ENCODE measurements at regions not wholly inside any gene's neighbourhood (a gene's known extent, or its start where the extent isn't known, plus 50 kb on each side); places are given as distances from the start of the nearest gene placed in this dataset.
"Not testable (repeated sequence)": the region's sequence is repeated elsewhere in the genome, so short reads cannot be mapped to it uniquely, and the experiment has no call there.

DNA sequence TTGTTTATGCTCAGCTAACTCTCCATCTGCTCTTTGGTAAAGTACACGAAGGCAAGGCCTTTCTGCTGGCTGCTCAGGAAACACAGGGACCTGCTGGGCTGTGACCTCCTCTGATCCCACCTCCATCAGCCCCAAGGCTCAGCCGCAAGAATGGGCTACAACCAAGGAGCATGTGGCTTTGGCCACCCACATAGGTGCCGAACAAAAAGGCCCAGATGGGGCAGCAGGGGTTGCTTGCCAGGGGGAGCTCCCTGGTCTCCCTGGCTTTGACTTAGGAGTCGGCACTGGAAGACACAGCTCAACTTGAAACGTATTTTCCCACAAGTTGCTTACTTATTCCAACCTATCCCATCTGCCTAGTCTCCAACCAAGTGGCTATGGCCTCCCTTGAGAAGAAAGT, 461.1 kb downstream of the ICE1 start:
- DNase-seq (ENCODE audit: low read depth), result no peak

DNA sequence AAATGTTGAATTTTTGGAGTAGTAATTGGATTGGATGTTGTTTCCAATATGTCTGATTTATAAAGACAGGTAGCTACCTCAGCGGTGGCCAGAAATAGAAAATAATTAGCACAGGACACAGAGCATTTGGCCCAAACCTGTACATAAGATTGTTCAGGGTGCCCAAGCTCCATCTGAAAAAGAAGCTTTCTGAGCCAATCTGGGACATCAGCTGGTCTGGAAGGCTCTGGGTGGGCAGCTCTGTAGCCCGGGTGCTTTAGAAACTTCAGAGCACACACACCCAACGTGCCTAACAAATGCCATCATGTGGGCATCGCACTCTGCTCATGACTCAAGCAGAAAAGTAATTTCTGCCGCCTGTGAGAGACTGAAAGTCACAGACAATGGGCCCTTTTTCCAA, 460.7 kb downstream of the ICE1 start:
- DNase-seq (ENCODE audit: low read depth), result no peak

DNA sequence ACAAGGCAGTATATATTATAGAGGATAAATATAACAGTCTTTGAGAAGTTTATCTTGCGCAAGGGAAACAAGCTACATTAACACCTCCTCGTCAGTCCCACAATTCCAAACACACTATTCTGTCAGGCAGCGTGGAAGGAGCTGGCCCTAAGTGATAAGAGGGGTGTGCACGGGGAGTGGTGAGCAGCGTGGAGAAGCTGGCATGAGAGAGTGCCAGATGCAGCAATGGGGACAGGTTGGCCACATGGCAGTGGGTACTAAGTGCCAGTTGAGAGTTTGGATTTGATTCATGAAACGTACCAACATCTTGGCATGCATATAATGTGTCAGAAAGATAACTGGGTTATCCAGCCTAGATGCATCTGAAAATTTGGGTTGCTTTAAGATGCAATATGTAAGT, 460.2 kb downstream of the ICE1 start:
- DNase-seq (ENCODE audit: low read depth), result no peak

DNA sequence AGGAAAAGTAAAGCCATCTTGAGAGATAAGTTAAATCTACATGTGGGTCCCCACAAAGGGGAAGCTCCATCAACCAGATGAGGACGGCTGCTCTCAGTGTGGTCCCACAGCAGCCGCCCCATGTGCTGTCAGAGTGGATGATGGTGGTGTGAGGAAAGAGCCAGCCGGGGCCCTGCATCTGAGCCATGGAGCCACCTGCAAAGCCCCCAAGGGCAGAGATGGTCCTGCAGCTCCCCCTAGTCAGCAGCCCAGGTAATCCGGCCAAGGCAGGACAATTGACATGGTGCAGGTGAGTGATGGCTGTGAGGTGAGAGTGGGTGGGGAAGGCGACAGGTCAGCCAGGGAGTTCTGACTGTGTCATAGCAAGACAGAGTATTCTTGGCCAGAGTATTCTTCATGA, 458.8 kb downstream of the ICE1 start:
- no peak for DNase-seq (ENCODE audit: low read depth)

DNA sequence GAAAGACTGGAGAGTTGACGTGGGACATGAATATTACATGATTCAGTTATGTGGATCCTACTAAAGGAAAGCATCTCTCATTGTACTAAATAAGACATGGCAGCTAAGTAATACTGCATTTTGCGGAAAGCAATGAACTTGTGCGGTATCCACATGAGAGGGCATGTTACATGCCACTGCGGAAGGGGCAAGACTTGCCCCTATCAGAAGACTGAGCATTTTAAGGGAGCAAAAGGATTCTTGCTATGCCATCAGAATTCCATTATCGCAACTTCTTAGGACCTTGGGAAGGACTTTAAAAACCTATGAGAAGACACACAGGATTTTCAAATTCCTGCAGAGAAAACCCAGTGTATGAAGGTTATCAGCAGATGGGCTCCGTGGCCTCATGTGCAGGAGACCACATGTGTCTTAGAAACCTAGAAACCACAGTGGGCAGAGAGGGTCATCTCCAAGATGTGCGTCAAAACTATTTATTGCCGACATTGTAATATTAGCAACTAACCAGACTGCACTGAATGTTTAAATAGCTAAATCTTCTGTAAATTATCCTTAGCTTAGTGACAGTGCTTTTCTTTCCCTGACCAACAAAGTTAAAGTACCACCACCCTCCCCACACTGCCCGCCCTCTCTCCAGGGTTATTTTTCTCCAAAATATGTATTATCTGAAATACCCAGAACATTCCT, 457.7 kb downstream of the ICE1 start:
- no peak for DNase-seq (ENCODE audit: low read depth)

DNA sequence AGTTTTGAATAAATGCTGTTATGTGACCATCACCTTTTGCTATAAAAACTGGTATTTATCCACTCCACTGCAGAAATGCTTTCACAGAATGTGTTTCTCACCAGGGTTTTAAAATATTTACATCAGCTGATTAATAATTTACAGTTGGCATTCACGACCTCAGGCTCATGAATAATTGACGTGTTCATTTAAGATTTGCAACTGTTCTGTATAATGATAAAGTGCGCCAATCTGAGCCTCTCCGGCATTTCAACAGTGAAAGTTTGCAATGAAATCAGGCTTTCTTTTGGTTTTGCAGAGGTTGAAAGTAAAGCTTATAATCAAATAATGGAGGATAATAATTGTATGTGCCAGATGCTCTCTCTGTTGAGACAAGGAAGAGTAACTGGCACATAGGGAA, 434.9 kb downstream of the ICE1 start:
- no peak for DNase-seq (ENCODE audit: low read depth)

DNA sequence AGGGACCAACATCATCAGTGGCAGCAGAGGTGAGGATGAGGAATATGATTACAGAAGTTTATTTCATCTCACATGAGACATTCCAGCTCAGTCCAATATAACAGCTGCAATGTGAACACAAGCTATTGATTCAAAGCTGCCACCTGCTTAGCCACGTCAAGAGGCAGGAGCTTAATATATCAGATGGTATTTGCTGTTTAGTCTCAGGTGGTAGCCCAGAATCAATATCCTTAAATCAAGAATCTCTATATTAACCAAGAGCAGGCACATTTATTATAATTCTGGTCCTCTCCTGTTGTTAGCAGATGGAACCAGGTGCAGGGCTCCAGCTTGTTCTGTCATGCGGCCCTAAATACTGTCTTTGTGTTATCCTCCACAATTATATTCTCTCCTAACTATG, 431.6 kb downstream of the ICE1 start:
- no peak for DNase-seq (ENCODE audit: low read depth)

DNA sequence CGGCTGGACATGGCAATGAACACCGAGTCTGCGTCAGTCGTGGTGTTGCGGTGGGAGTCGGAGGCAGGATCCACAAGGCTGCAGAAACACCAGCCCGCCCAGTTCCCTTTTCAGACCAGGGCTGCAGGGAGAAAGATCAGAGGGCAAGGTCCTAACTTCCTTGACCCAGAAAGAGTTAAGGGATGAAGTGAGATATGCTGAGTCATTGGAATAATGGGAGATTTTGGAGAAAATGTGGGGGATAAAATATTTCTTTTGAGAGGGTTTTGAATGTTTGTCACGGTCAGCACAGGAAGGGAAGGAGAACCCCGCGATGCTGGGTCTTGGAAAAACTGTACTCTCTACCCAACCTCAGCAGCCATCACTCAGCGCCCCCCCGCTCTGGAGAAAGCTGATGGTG, 416.0 kb downstream of the ICE1 start:
- no peak for DNase-seq (ENCODE audit: low read depth)

DNA sequence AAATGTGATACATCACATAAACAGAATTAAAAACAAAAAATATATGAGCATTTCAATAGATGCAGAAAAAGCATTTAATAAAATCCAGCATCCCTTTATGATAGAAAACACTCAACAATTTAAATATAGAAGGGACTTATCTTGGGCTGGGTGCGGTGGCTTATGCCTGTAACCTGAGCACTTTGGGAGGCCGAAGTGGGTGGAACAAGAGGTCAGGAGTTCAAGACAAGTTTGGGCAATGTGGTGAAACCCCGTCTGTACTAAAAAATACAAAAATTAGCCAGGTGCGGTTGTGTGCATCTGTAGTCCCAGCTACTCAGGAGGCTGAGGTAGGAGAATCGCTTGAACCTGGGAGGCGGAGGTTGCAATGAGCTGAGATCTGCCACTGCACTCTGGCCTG, 409.1 kb downstream of the ICE1 start:
- not testable (repeated sequence) for DNase-seq (ENCODE audit: low read depth)

DNA sequence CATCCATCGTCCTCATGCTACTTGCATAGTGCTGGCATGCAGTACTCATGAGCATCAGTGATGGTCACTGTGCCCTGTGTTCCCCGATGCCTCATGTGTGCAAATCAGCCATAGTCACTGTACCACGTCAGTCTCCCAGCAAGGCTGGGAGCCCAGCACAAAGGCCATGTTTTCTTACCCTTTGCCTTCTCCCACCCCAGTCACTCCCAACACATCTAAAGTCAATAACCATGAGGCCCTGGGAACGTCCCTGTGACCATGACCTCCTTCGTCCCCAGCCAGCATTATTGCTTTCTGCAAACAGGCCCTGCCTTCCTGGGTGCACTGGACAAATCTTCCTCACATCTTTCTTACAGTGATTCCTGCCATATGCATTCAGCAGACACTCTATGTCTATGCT, 406.1 kb downstream of the ICE1 start:
- no peak for DNase-seq (ENCODE audit: low read depth)

DNA sequence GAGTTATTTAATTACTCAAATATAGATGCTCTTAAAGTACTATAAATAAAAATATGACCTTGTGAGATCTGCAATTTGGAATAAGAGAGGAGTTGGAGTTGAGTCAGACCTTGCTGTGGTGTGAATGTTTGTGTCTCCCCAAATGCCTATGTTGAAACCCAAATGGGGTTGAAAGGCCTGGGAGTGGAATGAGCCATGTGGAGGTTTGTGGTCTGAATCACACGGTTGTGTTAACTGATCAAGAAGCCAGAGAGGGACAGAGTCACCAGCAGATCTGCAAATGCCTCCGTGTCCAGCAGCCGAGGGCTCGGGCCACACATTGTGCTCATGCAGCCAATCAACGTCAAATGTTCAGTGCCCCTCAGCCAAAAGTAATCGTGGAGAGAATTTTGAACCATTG, 404.4 kb downstream of the ICE1 start:
- DNase-seq (ENCODE audit: low read depth), result no peak

DNA sequence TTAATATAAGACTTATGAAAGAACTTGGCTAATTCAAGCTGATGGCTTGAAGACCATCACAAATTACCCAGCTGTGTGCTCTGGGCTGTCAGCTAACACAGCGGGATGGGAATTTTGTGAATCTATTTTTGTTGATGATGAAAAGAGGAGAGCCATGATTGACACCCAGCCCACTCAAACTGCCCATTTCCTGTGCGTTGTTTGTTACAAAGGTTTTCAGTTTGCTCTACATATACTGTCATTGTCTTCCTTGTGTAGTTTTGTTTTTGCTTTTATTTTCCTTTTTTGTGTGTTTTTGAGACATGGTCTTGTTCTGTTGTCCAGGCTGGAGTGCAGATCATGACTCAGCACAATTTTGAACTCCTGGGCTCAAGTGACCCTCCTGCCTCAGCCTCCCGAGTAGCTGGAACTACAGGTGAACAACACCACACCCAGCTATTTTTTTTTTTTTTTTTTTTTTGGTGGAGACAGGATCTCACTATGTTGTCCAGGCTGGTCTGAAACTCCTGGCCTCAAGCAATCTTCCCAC, 400.3 kb downstream of the ICE1 start:
- no peak for DNase-seq (ENCODE audit: low read depth)

DNA sequence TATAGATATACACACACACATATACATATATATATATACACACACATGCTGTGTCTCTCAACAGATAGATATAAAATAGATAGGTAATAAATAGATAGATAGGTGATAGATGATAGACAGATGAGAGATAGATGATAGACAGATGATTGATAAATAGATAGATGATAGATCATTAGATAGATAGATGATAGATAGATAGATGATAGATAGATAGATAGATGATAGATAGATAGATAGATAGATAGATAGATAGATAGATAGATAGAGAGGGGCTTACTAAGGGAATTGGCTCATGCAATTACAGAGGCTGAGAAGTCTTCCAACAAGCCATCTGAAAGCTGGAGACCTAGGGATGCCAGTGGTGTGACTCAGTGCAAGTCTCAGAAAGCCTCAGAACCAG, 394.5 kb downstream of the ICE1 start:
- DNase-seq (ENCODE audit: low read depth), result no peak

DNA sequence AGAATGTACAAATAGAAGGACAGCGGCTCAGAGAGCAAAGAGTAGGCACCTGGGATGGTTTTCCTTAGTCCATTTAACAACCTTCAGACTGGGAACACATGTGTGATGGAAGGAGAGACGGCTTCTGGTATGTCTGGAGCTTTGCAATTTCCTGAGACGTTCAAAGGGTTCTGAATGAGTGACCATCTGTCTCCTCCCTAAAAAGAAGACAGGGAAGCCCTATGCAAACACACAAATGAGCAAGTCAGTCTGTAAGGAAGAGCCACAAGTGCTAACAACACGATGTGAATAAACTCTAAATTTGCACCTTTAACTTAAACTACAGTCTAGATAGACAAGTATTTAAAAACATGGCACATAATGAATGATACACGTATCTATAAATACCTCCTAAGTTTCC, 391.0 kb downstream of the ICE1 start:
- DNase-seq (ENCODE audit: low read depth), result no peak

DNA sequence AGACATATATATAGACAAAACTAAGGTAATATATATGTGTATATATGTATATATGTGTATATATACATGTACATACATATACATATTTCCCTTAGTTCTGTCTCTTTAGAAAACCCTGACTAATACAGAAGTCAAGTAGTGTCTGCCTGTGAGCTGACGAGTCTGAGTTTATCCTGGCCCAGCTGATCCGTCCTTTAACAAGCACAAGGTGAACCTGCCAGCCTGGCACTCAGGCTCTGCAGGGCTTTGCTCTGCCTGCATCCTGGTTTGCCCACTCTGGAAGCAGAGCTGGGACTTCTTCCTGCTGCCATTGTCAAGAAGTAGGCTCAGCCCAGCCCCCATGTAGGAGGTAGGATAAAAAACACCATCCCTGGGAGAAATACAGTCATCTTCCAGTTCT, 388.0 kb downstream of the ICE1 start:
- no peak for DNase-seq (ENCODE audit: low read depth)

DNA sequence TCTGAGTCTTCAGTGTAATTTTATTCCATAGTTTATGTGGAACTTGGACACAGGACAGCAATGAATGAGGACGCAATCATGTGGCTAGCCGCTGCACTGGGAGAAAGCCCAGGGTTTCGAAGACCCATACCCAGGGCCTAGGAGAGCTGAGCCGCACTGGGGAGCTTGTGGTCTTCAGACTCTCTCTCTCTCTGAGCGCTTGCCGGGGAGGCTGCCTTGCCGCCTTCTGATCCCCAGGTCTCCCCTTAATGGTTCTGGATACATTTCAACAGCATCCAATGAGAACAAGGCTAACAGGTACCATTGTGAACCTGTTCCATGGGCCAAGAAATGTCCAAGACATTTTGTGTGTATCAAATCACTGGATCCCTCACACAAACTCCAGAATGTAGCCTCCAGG, 383.4 kb downstream of the ICE1 start:
- no peak for DNase-seq (ENCODE audit: low read depth)

DNA sequence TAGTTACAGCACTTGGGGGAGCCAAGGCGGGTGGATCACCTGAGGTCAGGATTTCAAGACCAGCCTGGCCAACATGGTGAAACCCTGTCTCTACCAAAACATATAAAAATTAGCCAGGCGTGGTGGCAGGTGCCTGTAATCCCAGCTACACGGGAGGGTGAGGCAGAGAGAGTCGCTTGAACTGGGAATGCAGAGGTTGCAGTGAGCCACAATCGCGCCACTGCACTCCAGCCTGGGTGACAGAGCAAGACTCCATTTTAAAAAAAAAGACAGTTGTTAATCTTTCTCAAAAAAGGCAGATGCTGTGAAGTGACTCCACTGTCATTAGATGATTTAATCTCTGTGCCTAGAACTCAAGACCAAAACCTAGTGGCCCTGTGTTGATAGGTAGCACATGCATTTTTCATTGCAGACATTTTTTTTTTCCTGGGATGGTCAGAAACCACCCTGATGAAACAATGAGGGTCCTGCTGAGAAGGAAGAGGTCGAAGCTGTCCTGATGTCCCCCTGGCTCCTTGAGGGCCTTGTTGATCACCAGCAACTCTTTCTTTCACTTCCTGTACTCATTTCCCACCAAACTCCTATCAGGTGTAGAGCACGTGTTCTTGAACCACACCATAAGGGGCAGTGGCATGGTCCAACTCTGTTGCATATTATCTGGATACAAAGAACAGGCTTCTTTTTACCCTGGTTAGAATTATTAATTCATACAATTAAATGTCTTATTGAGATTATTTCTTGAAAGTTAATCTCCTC, 382.2 kb downstream of the ICE1 start:
- DNase-seq (ENCODE audit: low read depth), result no peak

DNA sequence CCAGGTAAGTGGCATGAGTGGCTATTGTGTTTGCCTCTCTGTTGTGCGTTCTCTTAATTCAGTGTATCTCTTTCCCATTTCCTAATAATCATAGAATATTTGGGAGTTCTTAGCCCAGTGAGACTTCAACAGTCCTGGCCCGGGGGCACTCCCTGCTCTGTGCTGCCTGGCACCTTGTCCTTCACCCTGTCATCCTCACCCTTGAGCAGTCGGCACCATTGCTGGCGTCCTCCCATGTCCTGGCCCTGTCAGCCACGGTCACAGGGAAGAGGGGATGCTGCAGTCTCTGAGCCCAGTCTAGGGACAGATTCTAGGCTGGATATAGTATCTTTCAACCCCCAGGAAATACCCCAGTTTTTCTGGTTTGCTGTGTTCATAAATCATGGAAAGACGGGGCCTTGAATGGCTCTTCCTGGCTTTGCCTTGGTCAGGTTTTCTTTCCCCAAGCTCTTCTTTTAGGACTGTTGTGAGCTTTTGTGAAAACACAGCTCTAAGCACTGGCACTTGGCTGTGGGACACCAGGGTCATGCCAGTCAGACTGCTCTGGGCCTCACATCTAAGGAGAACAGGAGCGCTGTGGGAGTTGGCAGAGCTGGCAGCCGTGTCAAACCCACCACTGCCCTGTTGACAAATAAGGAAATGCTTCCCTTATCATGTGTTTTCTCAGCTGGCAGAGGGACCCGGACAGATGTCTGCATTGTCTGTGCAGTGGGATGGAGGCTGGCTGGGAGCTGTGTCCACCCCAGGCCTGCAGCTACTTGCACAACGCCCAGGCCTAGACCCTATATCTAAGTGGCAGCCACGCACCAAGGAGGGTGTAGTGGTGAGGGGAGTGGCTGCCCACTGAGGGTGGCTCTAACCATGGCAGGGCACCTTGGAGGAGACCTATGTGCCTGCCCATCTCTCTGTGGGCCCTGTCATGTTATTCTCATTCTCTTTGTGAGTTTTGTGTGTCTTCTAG, 378.6 kb downstream of the ICE1 start:
- no peak for DNase-seq (ENCODE audit: low read depth)

DNA sequence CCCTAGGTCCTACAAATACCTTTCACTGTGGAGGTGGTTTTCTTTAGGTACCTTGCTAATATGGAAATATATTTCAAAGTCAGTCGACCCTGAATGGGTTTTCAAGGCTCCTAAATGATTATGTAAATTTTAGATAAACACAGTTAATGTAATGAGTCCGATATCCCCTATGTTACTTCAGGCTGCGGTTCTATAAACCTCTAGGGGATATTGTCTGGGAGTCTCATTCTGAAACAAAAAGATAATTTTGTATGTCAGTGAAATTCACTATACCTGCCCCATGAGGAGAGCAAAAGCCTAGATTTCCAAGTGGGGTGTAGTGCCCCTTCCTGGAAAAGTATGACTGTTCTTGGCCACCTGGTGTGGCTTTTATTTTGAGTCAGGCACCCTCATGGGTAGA, 377.3 kb downstream of the ICE1 start:
- no peak for DNase-seq (ENCODE audit: low read depth)

DNA sequence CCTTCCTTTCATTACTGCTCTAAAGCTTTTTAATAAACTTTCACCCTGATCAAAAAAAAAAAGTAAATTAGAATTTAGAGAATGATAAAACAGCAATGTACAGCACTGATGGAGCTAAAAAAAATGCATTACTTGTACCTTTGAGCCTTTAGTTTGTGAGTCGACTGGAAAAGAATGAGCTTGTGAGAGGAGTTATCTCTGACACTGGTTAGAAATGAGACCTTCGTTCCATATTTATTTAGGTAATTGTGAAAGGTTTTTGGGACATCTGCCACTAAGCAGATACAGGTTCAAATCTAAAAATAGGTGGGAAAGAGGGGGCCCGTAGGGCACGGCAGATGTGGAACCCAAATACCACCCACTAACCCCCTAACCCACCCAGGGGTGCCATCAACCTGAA, 376.8 kb downstream of the ICE1 start:
- no peak for DNase-seq (ENCODE audit: low read depth)

DNA sequence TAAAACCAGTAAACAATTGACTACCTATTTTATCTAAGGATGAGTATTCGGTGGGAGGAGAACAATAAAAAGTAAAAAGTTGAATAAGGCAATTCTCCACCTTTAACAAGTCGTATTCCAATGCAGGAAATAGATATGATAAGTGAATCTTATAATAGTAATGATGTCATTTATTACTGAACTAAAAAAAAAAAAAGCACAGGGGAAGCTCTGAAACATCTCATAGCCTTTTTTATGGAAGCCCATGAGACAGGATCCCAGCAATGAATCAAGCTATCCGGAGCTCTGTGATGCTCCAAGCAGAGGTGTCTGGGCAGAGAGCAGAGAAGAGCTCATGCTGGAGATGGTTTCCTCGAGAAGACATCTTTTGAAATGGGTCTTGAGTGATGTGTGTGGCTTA, 376.0 kb downstream of the ICE1 start:
- no peak for DNase-seq (ENCODE audit: low read depth)

DNA sequence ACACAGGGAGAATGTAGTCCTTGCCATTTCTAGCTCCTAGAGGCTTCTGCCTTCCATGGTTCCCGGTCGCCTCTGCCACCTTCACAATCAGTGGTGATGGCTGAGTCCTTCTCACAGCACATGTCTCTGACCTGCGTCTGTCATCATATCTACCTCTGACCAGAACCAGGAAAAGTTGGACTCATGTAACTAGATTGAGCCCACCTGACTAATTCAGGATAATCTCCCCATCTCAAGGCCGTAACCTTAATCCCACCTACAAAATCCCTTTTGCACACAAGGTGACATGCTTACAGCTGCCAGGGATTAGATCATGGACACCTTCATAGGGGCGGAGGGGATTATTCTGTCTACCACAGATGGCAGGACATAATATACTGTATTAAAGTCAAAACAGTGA, 375.6 kb downstream of the ICE1 start:
- no peak for DNase-seq (ENCODE audit: low read depth)

All from fibroblast of gingiva (primary cell).